Mesodermal cell (in vitro differentiated cells): ENCODE measurements at regions not wholly inside any gene's neighbourhood (a gene's known extent, or its start where the extent isn't known, plus 50 kb on each side); places are given as distances from the start of the nearest gene placed in this dataset.
"Not testable (repeated sequence)": the region's sequence is repeated elsewhere in the genome, so short reads cannot be mapped to it uniquely, and the experiment has no call there.

Experiments
- H3K27ac ChIP-seq: 2 replicates; pipeline ENCODE4 v1.7.0; 2013; ENCODE audit warnings: mild to moderate bottlenecking, low read depth, low read length, moderate library complexity; ENCODE audit not compliant: severe bottlenecking
- H3K36me3 ChIP-seq: 2 replicates; pipeline ENCODE4 v1.7.1; 2013; ENCODE audit warnings: mild to moderate bottlenecking, low read length, moderate library complexity; ENCODE audit not compliant: control insufficient read depth, insufficient read depth
- H3K4me1 ChIP-seq: one replicate; pipeline ENCODE4 v1.7.1; 2013; ENCODE audit warnings: mild to moderate bottlenecking, low read length; ENCODE audit not compliant: insufficient read depth, control insufficient read depth, poor library complexity, severe bottlenecking
- H3K4me3 ChIP-seq: 2 replicates; pipeline ENCODE4 v1.7.0; 2013; ENCODE audit warnings: low read length, control low read depth, mild to moderate bottlenecking; ENCODE audit not compliant: insufficient read depth, poor library complexity, severe bottlenecking; ENCODE audit errors: extremely low read depth
- H3K9me3 ChIP-seq: 2 replicates; pipeline ENCODE4 v1.7.1; 2013; ENCODE audit warnings: mild to moderate bottlenecking, low read length, moderate library complexity; ENCODE audit not compliant: control insufficient read depth
- WGBS, 2 experiments: methylation state at CpG; one replicate each; pipeline ENCODE4 v1.1.5; 2013; ENCODE audit warnings: missing lambda C conversion rate in 2 of 2; ENCODE audit not compliant: insufficient coverage in 2 of 2; 5-methylcytosine and 5-hydroxymethylcytosine counted together

- no peaks in the 10 kb centered on the region for H3K36me3 ChIP-seq
- H3K4me1 ChIP-seq: no peaks in the 10 kb centered on the region
- no peak overlapping the region for H3K27ac ChIP-seq
- 80% methylated on average over 1 of the region's 2 CpGs; no CpG with 5 or more reads in 1 of the 2 experiments for WGBS, 2 experiments
- H3K4me3 ChIP-seq: no peak overlapping the region
- H3K9me3 ChIP-seq: no peaks in the 10 kb centered on the region
Observed at GRCh38 chr9:11676821-11677220, 1016.4 kb upstream of the TYRP1 start.

GRCh38 chr9:11686733-11687132 lies 1006.5 kb upstream of the TYRP1 start:
- Histone ChIP-seq H3K4me3 (no peak overlapping the region), H3K9me3 (no peaks in the 10 kb centered on the region), H3K27ac (no peak overlapping the region), H3K4me1 (no peaks in the 10 kb centered on the region), H3K36me3 (no peaks in the 10 kb centered on the region)

GRCh38 chr9:11697126-11697525 lies 996.1 kb upstream of the TYRP1 start:
- Histone ChIP-seq H3K27ac (no peak overlapping the region), H3K4me1 (no peaks in the 10 kb centered on the region), H3K36me3 (no peaks in the 10 kb centered on the region), H3K4me3 (no peak overlapping the region), H3K9me3 (no peaks in the 10 kb centered on the region)

DNA sequence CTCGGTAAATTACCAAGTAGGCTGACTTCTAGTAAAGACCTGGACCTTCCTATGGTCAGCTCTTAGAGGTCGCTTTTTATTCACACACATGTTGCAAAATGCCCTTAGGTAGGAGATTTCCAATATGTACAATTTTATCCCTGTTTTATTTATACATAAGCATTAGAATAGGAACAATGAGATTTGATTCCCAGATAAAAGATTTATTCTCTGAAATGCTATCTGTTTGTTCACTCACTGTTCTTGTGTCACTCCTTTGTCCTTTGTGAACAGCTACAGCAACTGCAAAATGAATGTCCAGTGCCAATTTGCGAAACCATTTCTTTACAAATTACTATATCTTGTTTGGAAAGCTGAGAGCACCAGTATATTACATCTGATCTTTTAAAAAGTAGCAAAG lies 991.5 kb upstream of the TYRP1 start:
- no peak overlapping the region for H3K4me3 ChIP-seq
- H3K27ac ChIP-seq: no peak overlapping the region
- no peaks in the 10 kb centered on the region for H3K4me1 ChIP-seq
- no peaks in the 10 kb centered on the region for H3K36me3 ChIP-seq
- WGBS, 2 experiments: no CpG with 5 or more reads among the region's 3 CpGs
- H3K9me3 ChIP-seq: no peaks in the 10 kb centered on the region

- WGBS, 2 experiments: no CpG with 5 or more reads among the region's 2 CpGs
- no peaks in the 10 kb centered on the region for H3K4me1 ChIP-seq
- no peaks in the 10 kb centered on the region for H3K36me3 ChIP-seq
- H3K27ac ChIP-seq: no peak overlapping the region
- H3K4me3 ChIP-seq: no peak overlapping the region
- H3K9me3 ChIP-seq: no peaks in the 10 kb centered on the region
Observed at GRCh38 chr9:11702548-11702947, 990.6 kb upstream of the TYRP1 start.

DNA sequence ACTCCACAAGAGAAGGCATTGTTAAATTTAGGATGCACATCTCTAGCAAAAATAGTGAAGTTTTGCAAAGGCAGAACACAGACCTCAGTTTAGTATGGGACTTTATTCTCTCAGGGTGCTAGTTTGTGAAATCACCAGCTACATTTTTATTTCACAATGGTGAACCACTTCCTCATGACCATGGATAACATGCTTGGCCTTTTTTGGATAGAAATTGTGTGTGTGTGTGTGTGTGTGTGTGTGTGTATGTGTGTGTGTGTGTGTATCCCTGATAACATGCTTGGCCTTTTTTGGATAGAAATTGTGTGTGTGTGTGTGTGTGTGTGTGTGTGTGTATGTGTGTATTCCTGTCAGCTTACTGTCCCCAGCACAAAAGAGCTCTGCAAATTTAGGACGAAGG lies 989.0 kb upstream of the TYRP1 start:
- not testable (repeated sequence) for H3K9me3 ChIP-seq, H3K4me1 ChIP-seq, H3K36me3 ChIP-seq, H3K27ac ChIP-seq, H3K4me3 ChIP-seq
- WGBS, 2 experiments: no CpG with 5 or more reads among the region's 1 CpG

GRCh38 chr9:11708899-11709298 lies 984.3 kb upstream of the TYRP1 start:
- Histone ChIP-seq H3K4me3 (no peak overlapping the region), H3K4me1 (no peaks in the 10 kb centered on the region), H3K27ac (no peak overlapping the region), H3K36me3 (no peaks in the 10 kb centered on the region), H3K9me3 (no peaks in the 10 kb centered on the region)
- WGBS, 2 experiments: no CpG with 5 or more reads among the region's 2 CpGs

GRCh38 chr9:11709567-11709966 lies 983.6 kb upstream of the TYRP1 start:
- WGBS, 2 experiments: no CpG with 5 or more reads among the region's 1 CpG
- Histone ChIP-seq H3K4me3 (no peak overlapping the region), H3K4me1 (no peaks in the 10 kb centered on the region), H3K36me3 (no peaks in the 10 kb centered on the region), H3K9me3 (no peaks in the 10 kb centered on the region), H3K27ac (no peak overlapping the region)

DNA sequence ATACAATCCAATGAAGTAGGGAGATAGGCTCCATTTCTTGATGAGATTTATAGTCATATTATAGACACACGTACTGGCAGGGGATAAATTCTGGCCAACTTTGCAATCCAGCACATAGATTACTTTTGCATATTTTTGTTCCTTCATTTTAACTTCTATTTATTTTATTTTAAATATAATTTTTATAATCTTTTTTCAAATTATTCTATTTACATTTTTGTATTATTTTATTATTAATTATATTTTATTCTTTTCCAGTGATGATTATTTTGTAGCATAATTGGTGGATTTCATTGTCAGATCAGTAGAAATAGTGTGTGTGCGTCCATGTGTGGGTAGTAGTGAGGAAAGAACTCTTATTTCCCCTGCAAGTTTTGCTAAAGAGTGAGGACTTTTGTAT lies 980.1 kb upstream of the TYRP1 start:
- 100% methylated on average over 1 of the region's 2 CpGs for WGBS, 2 experiments

GRCh38 chr9:11722957-11723356 lies 970.2 kb upstream of the TYRP1 start:
- H3K4me1 ChIP-seq: no peaks in the 10 kb centered on the region
- no peak overlapping the region for H3K27ac ChIP-seq
- H3K36me3 ChIP-seq: no peaks in the 10 kb centered on the region
- 86% methylated on average over 2 of the region's 3 CpGs; no CpG with 5 or more reads in 1 of the 2 experiments for WGBS, 2 experiments
- H3K9me3 ChIP-seq: no peaks in the 10 kb centered on the region
- no peak overlapping the region for H3K4me3 ChIP-seq

More for the DNA sequence above, 980.1 kb upstream of the TYRP1 start:
- Histone ChIP-seq H3K9me3 (no peaks in the 10 kb centered on the region), H3K36me3 (no peaks in the 10 kb centered on the region), H3K27ac (no peak overlapping the region), H3K4me3 (no peak overlapping the region), H3K4me1 (no peaks in the 10 kb centered on the region)

DNA sequence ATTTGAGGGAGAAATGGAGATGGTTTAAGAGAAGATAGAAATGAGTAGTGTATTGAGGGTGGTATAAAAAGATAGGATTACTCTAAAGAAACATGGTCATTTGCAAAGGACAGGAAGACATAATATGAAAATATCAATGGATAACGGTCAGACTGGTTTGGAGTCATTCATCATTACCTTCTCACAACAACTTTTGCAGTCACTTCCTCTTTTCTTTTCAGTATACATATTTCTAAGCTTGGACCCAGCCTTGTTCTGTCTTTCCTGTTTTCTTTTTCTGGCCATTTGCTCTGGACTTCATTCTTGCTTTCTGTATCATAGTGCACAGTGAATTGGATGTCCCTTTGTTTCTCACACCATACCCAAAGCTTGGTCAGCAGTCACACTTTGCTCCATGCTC lies 966.5 kb upstream of the TYRP1 start:
- Histone ChIP-seq H3K4me1 (no peaks in the 10 kb centered on the region), H3K27ac (no peak overlapping the region), H3K36me3 (no peaks in the 10 kb centered on the region), H3K9me3 (no peaks in the 10 kb centered on the region), H3K4me3 (no peak overlapping the region)
- WGBS, 2 experiments: 83 to 100% methylated on average over 1 of the region's 1 CpG

DNA sequence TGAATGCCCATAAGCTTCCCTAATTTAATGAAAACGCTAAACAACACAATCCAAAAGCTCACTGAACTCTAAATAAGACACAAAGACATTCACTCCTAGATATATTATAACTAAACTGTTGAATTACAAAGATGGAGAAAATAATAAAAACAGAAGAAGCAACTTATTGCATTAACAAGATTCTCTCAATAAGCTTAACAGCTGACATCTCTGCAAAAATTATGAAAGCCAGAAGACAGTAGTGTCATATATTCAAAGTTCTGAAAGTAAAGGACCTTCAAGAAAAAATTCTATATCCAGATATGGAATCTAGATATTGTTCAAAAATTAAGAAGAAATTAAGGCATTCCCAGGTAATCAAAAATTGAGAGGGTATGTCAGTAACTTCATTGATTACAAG lies 957.8 kb upstream of the TYRP1 start:
- WGBS, 2 experiments: no CpG with 5 or more reads among the region's 1 CpG
- no peaks in the 10 kb centered on the region for H3K4me1 ChIP-seq
- peaks cover 5% of the 10 kb centered on the region for H3K9me3 ChIP-seq
- H3K4me3 ChIP-seq: no peak overlapping the region
- no peak overlapping the region for H3K27ac ChIP-seq
- H3K36me3 ChIP-seq: no peaks in the 10 kb centered on the region
